HK-2 (cell line): ENCODE measurements at regions not wholly inside any gene's neighbourhood (a gene's known extent, or its start where the extent isn't known, plus 50 kb on each side); places are given as distances from the start of the nearest gene placed in this dataset.
"Not testable (repeated sequence)": the region's sequence is repeated elsewhere in the genome, so short reads cannot be mapped to it uniquely, and the experiment has no call there.

Source experiments
- DNase-seq: peaks from one replicate; pipeline ENCODE4 v3.0.0-alpha.2; 2018; ENCODE audit not compliant: unreplicated experiment

- DNase-seq = not testable (repeated sequence)
Measured at GRCh38 chr2:4988444-4988843, 703.7 kb upstream of the SOX11 start.

DNA sequence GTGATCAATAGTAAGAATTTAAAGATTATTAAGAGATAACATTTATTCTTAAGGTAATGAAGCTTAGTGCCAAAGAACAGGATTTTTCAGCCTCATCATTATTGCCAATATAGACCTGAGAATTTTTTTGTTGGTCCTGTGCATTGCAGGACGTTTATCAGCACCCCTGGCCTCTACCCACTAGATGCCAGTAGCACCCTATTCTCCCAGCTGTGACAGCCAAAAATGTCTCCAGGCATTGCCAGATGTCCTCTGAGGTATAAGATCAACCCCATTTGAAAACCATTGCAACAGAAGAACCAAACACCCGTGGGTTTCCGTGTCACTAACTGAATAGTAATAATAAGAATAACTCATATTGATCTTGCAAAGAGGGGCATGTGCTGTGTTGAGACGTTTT lies 700.0 kb upstream of the SOX11 start:
- DNase-seq = no peak

GRCh38 chr2:4995466-4995865 lies 696.7 kb upstream of the SOX11 start:
- DNase-seq = no peak

DNA sequence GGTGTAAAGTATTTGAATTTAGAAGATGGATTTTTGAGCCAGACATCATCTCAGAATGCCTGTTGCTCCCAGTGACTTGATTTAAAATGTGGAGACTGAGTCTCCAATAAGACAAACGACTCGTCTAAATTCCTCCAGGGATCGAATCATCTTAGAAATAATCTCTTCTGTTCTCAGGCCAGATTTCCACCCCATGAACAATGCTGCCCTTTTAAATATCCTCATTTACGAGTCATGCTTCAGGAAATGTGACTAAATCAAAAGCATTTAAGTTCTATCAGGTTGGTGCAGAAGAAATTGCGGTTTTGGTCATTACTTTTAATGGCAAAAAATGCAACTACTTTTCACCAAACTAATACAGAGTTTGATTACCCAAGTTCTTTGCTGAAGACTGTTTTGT lies 684.6 kb upstream of the SOX11 start:
- DNase-seq = no peak

DNA sequence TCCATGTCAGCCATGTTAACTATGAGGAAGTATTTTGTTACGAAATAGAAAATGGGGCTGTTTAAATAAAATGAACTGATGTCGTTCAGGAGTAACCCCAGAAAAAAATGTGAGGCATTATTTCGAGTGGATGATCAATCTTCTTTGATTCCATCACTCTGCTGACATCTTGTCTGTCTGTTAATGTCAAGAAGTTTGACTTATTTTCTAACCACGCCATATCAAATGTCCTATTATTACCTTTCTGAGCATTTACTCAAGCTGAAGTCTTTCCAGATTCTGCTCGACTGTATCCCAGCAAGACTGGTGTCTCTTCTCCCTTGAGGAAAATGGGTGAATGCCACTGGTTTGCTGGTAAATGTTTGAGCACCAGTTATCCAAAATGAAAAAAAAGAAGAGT lies 672.9 kb upstream of the SOX11 start:
- no peak for DNase-seq

GRCh38 chr2:5020116-5020875 lies 671.9 kb upstream of the SOX11 start:
- DNase-seq = no peak

DNA sequence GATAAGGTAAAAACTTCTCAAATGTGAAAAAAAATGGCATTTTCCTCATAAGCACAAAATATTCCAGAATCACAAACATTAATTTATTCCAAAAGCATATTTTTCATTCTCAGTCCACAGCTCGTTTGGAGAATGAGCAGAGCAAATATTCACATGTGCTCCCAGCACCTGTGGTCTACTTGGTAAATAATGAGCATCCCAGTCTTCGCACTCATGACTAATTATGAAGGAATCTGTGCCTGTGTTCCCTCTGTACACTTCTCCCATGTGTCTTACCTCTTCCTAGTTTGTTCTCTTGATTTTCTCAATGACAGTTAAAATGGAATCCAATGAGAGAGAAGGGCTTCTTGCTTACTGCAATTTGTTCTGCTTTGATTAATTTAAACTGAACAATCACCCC lies 671.0 kb upstream of the SOX11 start:
- DNase-seq = no peak

- DNase-seq = no peak
Measured at GRCh38 chr2:5022061-5022460, 670.1 kb upstream of the SOX11 start.

DNA sequence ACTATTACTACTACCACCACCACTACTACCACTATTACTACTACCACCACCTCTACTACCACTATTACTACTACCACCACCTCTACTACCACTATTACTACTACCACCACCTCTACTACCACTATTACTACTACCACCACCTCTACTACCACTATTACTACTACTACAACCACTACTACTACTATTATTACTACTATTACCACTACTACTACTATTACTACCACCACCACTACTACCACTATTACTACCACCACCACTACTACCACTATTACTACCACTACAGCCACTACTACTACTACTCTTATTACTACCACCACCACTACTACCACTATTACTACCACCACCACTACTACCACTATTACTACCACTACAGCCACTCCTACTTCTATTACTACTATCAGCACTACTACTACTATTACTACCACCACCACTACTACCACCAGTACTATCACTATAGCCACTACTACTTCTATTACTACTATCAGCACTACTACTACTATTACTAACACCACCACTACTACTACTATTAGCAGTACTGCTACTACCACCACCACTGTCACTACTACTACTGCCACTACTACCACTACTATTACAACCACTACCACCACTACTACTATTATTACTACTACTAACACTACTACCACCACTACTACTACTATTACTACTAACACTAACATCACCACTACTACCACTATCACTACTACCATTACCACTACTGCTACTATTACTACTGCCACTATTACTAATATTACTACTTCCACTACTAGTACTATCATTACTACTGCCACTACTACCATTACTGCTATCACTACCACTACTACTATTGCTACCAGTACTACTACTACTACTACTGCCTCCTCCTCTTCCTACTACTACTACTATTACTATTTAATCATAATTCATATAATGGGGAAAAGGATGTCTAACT lies 669.2 kb upstream of the SOX11 start:
- not testable (repeated sequence) for DNase-seq

- no peak for DNase-seq
Measured at GRCh38 chr2:5026571-5027234, 665.5 kb upstream of the SOX11 start.

DNA sequence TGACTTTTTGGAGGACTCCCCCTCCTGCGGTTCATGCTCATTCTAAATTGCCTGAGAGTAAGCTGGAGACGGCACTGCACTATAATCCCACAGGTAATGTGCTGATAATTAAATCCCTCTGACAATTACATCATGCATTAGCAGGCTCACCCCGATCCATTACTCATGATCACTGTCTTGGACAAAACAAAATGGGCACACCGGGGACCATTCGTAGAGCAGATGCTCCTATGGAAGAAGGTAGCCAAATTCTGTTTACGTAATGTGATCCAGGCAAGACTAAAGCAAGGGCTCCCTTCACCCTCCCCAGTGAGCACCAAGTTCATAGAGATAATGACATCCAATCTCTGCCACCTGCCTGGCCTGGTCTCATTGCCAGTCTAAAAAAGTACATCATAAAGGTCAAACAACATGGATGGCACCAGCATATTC lies 657.1 kb upstream of the SOX11 start:
- DNase-seq = no peak

- no peak for DNase-seq
Measured at GRCh38 chr2:5036256-5036655, 655.9 kb upstream of the SOX11 start.

DNA sequence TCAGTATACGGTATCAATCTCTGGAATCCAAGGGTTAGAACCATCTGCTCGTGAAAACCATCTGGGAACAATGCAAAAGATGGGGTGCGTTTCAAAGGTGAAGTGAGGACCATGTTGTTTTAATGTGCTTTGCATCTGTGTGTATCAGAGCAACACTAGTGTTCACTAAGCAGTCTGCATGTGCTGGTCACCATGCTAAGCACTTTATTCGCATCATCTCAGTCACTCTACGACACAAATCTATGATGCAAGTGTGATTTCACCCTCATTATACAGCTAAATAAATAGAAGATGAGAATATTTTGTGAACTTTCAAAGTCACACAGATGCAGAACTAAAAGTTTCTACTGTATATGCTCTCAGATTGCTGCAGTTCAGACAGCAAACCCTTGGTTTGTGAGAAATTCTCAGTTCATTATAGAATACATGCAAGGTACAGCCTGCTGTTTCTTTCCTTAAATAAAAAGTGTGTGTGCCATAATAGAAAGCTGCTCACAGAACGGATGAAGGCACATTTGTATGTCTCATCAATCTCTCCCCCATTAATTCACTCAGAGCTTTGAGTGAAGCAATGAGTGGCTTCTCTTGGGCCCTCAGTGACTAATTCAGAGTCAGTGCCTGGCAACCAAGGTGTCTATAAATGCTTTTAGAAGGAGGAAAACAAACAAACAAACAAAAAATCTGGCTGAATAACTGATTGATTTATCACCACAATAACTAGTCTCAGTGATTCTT lies 652.8 kb upstream of the SOX11 start:
- DNase-seq = no peak

GRCh38 chr2:5040571-5040970 lies 651.6 kb upstream of the SOX11 start:
- no peak for DNase-seq

- DNase-seq = no peak
Measured at GRCh38 chr2:5041501-5041900, 650.7 kb upstream of the SOX11 start.

DNA sequence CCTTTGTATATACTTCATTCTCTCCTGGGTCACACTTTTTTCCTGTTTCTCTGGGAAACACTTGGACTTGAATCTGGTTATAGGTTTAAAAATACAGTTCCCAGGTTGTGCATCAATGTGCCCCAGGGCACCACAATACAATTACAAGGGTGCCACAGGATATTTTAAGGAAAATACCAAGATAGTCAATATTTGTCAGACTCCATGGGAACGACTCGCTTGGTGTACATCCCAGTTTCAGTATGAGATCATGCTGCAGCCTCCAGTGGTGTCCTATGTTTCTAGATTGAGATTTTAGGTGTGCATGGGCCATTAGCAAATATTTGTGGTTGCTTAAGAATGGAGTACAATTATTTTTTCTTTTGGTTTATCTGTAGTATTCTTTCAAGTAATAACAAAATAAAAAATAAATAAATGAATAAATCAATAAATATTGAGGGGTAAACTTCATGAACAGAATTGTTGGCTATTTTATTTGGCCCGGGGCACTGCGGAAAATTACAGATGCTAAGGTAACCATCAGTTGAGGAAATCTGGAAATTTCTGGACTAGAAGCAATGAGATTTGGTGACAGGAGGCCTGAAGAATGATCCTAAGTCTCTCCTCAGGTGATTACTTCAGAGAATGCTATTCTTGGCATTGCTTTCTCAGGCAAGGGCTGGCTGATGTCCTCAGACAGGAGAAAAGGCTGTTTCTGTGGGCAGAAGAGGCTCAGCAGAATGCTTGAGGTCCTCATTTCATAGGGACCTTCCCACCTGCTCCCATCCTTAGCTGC lies 649.3 kb upstream of the SOX11 start:
- DNase-seq = no peak

GRCh38 chr2:5051300-5051699 lies 640.9 kb upstream of the SOX11 start:
- no peak for DNase-seq

DNA sequence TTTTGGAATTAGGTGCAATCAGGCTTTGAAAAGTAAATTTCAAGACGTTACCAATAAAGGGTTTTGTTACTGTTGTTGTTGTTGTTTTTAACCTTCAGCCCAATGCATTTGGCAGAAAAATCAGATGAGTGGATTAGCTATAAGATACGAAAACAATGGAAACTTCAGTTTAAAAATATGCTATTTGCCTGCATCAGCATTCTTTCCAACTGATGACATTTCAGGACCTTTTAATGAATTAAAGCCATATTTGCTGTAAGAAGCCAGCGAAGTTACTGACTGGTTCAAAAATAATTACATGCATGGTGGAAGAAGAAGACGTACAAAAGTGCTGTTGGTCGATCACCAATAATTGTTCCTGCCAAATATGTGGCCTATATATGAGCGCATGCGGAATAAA lies 639.3 kb upstream of the SOX11 start:
- DNase-seq = no peak

DNA sequence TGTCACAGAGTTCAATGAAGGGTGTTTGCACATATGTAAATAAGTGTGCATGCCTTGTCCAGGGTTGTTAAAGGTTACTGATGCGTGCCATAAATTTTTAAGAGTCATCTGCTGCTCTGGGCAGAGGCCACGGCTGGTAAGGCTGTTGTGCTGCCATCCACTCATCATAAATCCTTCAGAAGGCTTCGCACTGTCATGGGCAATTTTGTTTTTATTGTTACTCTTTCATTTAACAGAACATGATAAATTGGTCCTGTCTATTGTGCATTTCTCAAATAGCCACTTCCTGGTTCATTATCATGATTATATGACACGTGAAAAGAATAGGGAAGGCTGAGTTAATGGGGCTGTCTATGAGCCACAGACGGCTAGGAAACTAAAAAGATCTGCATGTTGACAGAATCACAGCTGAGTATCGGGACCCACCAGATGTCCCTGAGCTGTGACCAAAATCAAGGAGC lies 634.3 kb upstream of the SOX11 start:
- no peak for DNase-seq

- DNase-seq = no peak
Measured at GRCh38 chr2:5060956-5061355, 631.2 kb upstream of the SOX11 start.

- DNase-seq = no peak
Measured at GRCh38 chr2:5064687-5065086, 627.5 kb upstream of the SOX11 start.
